Right lobe of liver (tissue), 4 donors: ENCODE measurements at regions not wholly inside any gene's neighbourhood (a gene's known extent, or its start where the extent isn't known, plus 50 kb on each side); places are given as distances from the start of the nearest gene placed in this dataset.

Experiments used
- POLR2A ChIP-seq: fragments of 450-650 bp; IDR thresholded peaks from one replicate; pipeline ENCODE4 v1.6.1; 2017; ENCODE audit warnings: antibody characterized with exemption, mild to moderate bottlenecking
- TF ChIP-seq, protein P1 (sequence below), 4 donors: fragments of 200-600 bp in 3 of 4; fragments of 450-650 bp in 1 of 4; IDR thresholded peaks; one replicate each; pipeline versions ENCODE4 v1.5.1 to v1.8.0; 2016 to 2022; ENCODE audit warnings: antibody characterized with exemption in 4 of 4, mild to moderate bottlenecking in 2 of 4
- donor health status: DM: no; HTN: no; CAD: no.
- donor health status: DM: no; HTN: no; CAD: no.
- donor health status: DM: no; HTN: yes; CAD: no.

DNA sequence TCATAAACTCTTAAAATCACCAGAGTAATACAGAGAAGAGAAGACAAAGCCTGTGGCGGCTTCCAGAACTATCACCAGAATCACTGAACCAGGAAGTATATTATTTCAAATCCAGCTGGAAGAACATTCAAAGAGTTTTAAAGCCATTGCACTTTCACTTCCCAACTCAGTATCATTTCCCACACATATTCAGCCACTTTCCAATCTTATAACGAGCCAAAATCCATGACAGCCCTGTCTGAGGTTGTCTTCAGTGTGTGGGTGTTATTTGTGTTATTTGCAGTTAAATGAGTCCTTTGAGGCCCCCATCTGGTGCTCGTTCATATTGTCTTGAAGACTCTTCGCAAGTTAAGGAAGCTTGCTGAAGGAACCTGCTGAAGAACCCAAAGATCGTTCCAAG is 559.9 kb downstream of the TSN start:
- TF ChIP-seq POLR2A: no peak
- TF ChIP-seq, protein P1, sequence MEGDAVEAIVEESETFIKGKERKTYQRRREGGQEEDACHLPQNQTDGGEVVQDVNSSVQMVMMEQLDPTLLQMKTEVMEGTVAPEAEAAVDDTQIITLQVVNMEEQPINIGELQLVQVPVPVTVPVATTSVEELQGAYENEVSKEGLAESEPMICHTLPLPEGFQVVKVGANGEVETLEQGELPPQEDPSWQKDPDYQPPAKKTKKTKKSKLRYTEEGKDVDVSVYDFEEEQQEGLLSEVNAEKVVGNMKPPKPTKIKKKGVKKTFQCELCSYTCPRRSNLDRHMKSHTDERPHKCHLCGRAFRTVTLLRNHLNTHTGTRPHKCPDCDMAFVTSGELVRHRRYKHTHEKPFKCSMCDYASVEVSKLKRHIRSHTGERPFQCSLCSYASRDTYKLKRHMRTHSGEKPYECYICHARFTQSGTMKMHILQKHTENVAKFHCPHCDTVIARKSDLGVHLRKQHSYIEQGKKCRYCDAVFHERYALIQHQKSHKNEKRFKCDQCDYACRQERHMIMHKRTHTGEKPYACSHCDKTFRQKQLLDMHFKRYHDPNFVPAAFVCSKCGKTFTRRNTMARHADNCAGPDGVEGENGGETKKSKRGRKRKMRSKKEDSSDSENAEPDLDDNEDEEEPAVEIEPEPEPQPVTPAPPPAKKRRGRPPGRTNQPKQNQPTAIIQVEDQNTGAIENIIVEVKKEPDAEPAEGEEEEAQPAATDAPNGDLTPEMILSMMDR (IDR thresholded peaks at IDR 0.05): no peak
